HG03095 (cell line): ENCODE measurements at regions not wholly inside any gene's neighbourhood (a gene's known extent, or its start where the extent isn't known, plus 50 kb on each side); places are given as distances from the start of the nearest gene placed in this dataset.

Experiments used
- ATAC-seq: cut with Tn5 transposase; IDR thresholded peaks from one replicate; pipeline ENCODE4 v1.9.1; 2021; ENCODE audit warnings: moderate library complexity; ENCODE audit not compliant: unreplicated experiment

DNA sequence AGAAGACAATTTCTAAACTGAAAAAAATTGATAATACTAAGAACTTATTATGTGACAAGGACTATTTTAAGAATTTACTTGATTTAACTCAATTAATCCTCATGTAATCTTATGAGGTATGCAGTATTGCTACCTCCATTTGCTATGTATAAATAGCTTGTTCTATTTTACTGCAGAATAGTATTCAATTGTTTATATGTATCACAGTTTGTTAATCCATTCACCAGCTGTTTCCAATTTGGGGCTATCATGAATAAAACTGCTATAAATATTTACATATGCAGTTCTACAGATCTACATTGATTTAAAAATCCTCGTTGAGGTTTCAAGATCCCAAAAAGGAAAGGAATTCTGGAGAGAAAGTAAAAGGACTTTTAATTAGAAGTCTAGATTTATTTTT lies 54.8 kb upstream of the DOCK10 start:
- ATAC-seq: no peak
